ENCODE measurements at regions not wholly inside any gene's neighbourhood (a gene's known extent, or its start where the extent isn't known, plus 50 kb on each side); places are given as distances from the start of the nearest gene placed in this dataset.

- TF ChIP-seq CTCF (IDR thresholded peaks at IDR 0.05; ENCODE audit: extremely low read depth in 1 of 2, insufficient read depth in 1 of 2, low read depth in 1 of 2, low read length in 2 of 2), result no peak
- no peak for TF ChIP-seq POLR2A (IDR thresholded peaks at IDR 0.05; ENCODE audit: low read depth, low read length)
- no peak for TF ChIP-seq POLR2AphosphoS5 (IDR thresholded peaks at IDR 0.05; ENCODE audit: insufficient read depth, low read depth, low read length)
- TF ChIP-seq MAX (IDR thresholded peaks at IDR 0.05; ENCODE audit: insufficient read depth, insufficient read length), result no peak
- TF ChIP-seq EZH2 (IDR thresholded peaks at IDR 0.05; ENCODE audit: borderline replicate concordance, low read depth, low read length, severe bottlenecking), result no peak
Observed at GRCh38 chr12:127760996-127761395, 506.0 kb upstream of the TMEM132C start.

Data from endothelial cell of umbilical vein (primary cell).